Middle frontal gyrus (tissue), 1 donor: ENCODE measurements at regions not wholly inside any gene's neighbourhood (a gene's known extent, or its start where the extent isn't known, plus 50 kb on each side); places are given as distances from the start of the nearest gene placed in this dataset.
"Not testable (repeated sequence)": the region's sequence is repeated elsewhere in the genome, so short reads cannot be mapped to it uniquely, and the experiment has no call there.

Source experiments
- DNase-seq: peaks from one replicate; pipeline ENCODE4 v3.0.0-alpha.2; 2015; ENCODE audit warnings: low spot score; ENCODE audit errors: extremely low spot score

DNA sequence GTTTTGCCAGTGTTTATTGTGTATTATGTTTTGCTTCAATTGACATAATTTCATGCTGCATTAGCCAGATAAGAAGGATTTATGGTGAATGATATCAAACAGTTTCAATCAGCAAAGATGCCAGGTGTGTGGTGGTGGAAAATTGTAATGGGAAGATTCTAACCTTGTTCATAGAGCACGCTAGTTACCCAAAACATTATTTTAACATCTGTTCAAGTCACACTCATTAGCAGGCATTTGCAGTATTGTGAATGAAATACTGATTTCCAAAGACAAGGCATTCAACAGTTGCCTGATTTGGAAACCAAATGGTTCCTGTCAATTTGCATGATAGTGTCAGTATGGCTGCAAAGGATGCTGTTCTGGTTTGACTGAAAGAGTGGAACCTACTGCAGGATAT is 129.7 kb downstream of the EPC1 start:
- no peak for DNase-seq

GRCh38 chr10:32213838-32214237 is 133.1 kb downstream of the EPC1 start:
- DNase-seq = not testable (repeated sequence)

GRCh38 chr10:32211046-32211363 is 136.0 kb downstream of the EPC1 start:
- no peak for DNase-seq

DNA sequence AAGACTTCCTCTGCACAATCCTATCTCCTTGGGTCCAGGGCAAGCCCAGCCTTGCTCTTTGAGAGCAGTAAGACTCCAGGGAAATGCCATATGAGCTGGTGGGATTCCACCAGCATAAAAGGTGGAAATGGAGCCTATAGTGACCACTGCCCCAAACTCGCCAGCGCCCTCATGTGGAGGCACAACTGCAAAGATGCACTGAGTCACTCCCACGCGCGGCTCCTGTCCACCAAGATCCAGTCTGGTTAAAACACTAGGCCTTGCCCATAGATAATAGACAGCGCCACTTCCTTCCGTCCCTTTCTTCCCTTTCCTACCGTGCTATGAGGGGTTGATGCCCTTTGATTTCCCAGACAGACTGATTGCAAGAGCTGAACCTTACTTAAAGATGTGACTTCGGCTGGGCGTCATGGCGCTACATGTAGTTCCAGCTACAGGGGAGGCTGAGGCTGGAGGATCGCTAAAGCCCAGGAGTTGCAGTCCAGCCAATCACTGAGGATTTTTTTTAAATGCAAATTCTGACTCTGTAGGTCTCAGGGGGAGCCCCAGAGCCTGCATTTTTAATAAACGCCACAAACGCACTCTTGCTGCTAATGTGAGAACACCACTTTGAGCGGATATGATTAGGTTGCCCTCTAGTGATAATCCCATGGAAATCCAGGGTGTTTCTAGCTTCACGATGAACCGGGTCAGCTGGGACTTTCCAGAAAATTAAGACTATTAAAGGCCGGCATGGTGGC is 136.5 kb downstream of the EPC1 start:
- no peak for DNase-seq

GRCh38 chr10:32208005-32208404 is 139.0 kb downstream of the EPC1 start:
- not testable (repeated sequence) for DNase-seq

- no peak for DNase-seq
These were observed 139.4 kb downstream of the EPC1 start for GRCh38 chr10:32207544-32207943.

DNA sequence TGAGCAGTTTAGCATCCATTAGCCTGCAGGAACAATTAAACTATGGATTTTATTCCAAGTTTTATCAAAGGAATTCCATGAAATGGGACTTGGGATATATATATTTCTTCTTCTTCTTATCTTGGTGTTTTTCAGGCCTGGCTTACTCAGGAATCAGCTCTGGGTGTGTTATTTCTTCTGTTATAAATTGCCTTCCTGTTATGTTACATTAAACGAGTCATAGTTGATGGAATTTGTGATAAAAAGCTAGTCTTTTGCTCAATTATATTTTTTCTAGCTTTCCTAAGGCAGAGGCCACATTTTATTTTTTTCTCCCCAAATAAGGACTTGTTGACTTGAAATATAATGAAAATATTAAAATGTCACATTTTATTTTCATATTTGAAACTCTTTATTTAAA is 141.3 kb downstream of the EPC1 start:
- DNase-seq = no peak

DNA sequence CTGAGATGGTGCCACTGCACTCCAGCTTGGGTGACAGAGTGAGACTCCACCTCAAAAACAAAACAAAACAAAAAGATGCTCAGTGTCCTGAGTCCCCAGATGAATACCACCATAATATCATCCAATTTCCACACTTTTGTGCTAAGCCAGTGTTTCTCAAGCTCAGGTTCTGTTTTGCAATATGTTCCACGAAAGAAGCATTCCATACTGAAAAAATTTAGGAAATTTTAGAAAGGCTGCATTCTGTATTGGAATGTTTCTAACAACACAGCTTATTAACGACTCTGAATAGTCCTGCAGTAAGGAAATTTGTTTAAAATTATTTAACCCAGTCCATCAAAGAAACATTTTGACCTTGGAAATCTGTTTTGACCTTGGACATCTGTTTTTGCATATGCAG is 142.4 kb downstream of the EPC1 start:
- DNase-seq = no peak

- no peak for DNase-seq
These were observed 143.6 kb upstream of the KIF5B start for GRCh38 chr10:32199714-32200394.

- DNase-seq = no peak
These were observed 141.2 kb upstream of the KIF5B start for GRCh38 chr10:32197423-32197822.

DNA sequence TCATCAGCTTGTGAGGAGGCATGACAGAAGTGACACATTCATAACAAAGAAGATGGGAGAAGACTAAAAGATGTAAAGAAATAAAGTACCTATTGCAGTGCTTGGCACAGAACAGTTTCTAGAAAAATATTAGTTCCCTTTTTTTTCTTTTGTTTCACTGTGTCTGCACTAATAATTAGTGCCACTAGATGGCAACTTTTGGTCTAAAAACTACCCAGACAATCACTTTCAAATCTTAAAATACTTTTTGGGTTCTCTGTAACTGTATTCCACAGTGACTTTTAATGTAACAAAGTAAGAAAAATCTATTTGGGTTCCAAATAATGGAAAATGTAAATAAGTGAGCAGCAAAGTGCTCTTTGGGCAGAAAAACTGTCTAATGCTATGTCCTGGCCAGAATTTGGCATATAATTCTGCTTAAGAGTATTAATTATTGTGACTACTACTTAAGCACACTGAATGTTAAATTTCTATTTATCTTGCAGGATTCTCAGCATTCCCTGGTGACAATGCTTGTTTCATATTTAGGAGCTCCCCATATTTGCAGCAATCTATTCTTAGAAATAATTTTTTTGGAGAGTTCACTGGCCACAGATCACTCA is 134.8 kb upstream of the KIF5B start:
- DNase-seq = peak; percentile 43

- DNase-seq = peak; percentile 3
These were observed 133.3 kb upstream of the KIF5B start for GRCh38 chr10:32189400-32190084.

- not testable (repeated sequence) for DNase-seq
These were observed 132.4 kb upstream of the KIF5B start for GRCh38 chr10:32188601-32189000.

GRCh38 chr10:32187686-32188085 is 131.5 kb upstream of the KIF5B start:
- no peak for DNase-seq

DNA sequence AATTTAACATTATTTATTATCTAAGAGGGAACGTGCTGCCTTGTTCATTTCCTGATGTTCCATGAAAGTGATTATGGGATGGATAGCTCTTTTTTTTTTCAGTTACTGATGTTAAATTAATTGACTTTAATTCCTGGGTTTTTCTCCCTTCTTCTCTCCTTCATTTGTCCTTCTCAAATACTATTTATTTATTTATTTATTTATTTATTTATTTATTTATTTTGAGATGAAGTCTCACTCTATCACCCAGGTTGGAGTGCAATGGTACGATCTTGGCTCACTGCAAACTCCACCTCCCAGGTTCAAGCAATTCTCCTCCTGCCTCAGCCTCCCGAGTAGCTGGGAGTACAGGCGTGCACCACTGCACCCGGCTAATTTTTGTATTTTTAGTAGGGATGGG is 127.4 kb upstream of the KIF5B start:
- not testable (repeated sequence) for DNase-seq

- no peak for DNase-seq
These were observed 126.3 kb upstream of the KIF5B start for GRCh38 chr10:32182476-32182875.

- no peak for DNase-seq
These were observed 124.4 kb upstream of the KIF5B start for GRCh38 chr10:32180390-32181280.

DNA sequence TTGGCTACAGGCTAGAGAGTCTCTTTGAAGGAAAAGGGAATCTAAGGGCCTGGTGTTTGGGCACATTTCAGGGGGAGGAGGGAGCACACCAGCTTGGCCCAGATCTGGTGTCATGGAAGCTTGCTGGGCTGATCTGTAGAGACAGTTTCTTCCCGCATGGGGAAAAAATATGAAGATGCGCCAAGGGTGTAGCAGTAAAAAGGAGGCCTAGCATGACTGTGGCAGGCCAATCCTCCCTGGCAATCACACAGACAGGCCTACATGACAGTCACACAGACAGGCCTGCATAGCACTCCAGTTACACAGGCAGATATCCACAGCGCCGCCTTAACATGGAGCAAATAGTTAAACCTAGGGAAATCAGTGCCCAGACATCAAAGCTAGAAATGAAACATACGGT is 123.6 kb upstream of the KIF5B start:
- DNase-seq = no peak

DNA sequence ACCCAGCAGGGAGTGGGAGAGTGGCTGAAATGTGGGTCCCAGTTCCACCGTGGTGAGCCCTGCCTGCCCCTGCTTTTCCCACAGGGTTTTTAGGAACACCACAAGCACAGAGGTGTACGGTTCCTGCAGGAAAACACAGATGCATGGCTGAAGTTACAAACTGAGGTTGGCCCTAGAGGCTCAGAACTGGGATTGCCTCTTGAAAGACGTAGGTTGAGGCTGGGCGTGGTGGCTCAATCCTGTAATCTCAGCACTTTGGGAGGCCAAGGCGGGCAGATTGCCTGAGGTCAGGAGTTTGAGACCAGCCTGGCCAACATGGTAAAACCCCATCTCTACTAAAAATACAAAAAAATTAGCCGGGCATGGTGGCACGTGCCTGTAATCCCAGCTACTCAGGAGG is 121.4 kb upstream of the KIF5B start:
- DNase-seq = not testable (repeated sequence)

GRCh38 chr10:32175629-32176028 is 119.4 kb upstream of the KIF5B start:
- no peak for DNase-seq

GRCh38 chr10:32174349-32174893 is 118.2 kb upstream of the KIF5B start:
- no peak for DNase-seq
